Parathyroid adenoma (tissue), 2 donors: ENCODE measurements at regions not wholly inside any gene's neighbourhood (a gene's known extent, or its start where the extent isn't known, plus 50 kb on each side); places are given as distances from the start of the nearest gene placed in this dataset.

ENCODE experiments used
- H2AFZ ChIP-seq: fragments of 300-600 bp; sonication (generic); one replicate; pipeline ENCODE4 v1.7.0; 2017; ENCODE audit warnings: antibody characterized with exemption, mild to moderate bottlenecking
- H3K27ac ChIP-seq: fragments of 300-600 bp; sonication (generic); one replicate; pipeline ENCODE4 v1.7.0; 2017
- H3K27me3 ChIP-seq: fragments of 300-600 bp; sonication (generic); one replicate; pipeline ENCODE4 v1.7.0; 2017; ENCODE audit warnings: low read length; ENCODE audit not compliant: control insufficient read depth, insufficient read depth
- H3K36me3 ChIP-seq: fragments of 300-600 bp; sonication (generic); one replicate; pipeline ENCODE4 v1.7.0; 2017; ENCODE audit warnings: low read length; ENCODE audit not compliant: control insufficient read depth, insufficient read depth
- H3K4me1 ChIP-seq: fragments of 300-600 bp; sonication (generic); one replicate; pipeline ENCODE4 v1.7.0; 2017; ENCODE audit warnings: control low read depth
- H3K4me2 ChIP-seq: fragments of 300-600 bp; sonication (generic); one replicate; pipeline ENCODE4 v1.7.0; 2017; ENCODE audit warnings: low read length
- H3K4me3 ChIP-seq: fragments of 300-600 bp; sonication (generic); one replicate; pipeline ENCODE4 v1.7.0; 2017; ENCODE audit warnings: low read depth, low read length
- H3K79me2 ChIP-seq: fragments of 300-600 bp; sonication (generic); one replicate; pipeline ENCODE4 v1.7.0; 2017; ENCODE audit warnings: control low read depth
- H3K9ac ChIP-seq: fragments of 300-600 bp; sonication (generic); one replicate; pipeline ENCODE4 v1.7.0; 2017; ENCODE audit warnings: mild to moderate bottlenecking
- H3K9me3 ChIP-seq: fragments of 300-600 bp; sonication (generic); one replicate; pipeline ENCODE4 v1.7.0; 2017; ENCODE audit warnings: low read length; ENCODE audit not compliant: control insufficient read depth
- TF ChIP-seq, protein P1 (sequence below): fragments of 300-600 bp; sonication (generic); IDR thresholded peaks from one replicate; pipeline ENCODE4 v1.7.0; 2017; ENCODE audit warnings: antibody characterized with exemption, mild to moderate bottlenecking
- donor health status: primary hyperparathyroidism.

DNA sequence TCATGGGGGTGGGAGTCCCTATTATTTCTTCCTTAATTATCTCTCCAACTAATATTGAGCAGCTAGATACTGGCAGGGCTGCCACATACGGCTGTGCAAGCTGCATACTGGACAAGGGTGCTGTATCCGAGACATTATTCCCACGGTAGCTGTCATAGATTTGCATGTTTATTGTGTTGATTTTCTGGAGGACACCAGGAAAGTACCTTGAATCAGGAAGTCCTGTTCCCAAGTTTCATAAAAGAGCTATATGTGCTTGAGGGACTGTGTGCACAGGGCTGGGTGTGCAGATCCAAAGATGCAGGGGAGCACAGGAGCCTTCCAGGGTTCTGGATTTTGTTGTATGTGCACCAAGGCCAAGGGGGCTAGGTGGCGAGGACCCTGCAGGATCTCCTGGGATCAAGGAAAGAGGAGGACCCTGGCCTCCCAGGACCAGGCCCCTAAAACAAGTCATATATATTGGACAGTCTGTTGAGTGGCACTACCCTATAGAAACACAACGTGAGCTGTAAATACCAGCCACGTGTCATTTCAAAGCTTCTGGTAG is 119.2 kb upstream of the ALDH1A3 start:
- Histone ChIP-seq H3K79me2 (no peaks in the 10 kb centered on the region), H3K4me2 (no peak overlapping the region), H3K4me1 (no peaks in the 10 kb centered on the region), H2AFZ (no peak overlapping the region), H3K9me3 (no peaks in the 10 kb centered on the region), H3K9ac (no peak overlapping the region), H3K27me3 (no peaks in the 10 kb centered on the region), H3K27ac (no peak overlapping the region), H3K36me3 (no peaks in the 10 kb centered on the region), H3K4me3 (no peak overlapping the region)
- TF ChIP-seq, protein P1, sequence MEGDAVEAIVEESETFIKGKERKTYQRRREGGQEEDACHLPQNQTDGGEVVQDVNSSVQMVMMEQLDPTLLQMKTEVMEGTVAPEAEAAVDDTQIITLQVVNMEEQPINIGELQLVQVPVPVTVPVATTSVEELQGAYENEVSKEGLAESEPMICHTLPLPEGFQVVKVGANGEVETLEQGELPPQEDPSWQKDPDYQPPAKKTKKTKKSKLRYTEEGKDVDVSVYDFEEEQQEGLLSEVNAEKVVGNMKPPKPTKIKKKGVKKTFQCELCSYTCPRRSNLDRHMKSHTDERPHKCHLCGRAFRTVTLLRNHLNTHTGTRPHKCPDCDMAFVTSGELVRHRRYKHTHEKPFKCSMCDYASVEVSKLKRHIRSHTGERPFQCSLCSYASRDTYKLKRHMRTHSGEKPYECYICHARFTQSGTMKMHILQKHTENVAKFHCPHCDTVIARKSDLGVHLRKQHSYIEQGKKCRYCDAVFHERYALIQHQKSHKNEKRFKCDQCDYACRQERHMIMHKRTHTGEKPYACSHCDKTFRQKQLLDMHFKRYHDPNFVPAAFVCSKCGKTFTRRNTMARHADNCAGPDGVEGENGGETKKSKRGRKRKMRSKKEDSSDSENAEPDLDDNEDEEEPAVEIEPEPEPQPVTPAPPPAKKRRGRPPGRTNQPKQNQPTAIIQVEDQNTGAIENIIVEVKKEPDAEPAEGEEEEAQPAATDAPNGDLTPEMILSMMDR: no peak

DNA sequence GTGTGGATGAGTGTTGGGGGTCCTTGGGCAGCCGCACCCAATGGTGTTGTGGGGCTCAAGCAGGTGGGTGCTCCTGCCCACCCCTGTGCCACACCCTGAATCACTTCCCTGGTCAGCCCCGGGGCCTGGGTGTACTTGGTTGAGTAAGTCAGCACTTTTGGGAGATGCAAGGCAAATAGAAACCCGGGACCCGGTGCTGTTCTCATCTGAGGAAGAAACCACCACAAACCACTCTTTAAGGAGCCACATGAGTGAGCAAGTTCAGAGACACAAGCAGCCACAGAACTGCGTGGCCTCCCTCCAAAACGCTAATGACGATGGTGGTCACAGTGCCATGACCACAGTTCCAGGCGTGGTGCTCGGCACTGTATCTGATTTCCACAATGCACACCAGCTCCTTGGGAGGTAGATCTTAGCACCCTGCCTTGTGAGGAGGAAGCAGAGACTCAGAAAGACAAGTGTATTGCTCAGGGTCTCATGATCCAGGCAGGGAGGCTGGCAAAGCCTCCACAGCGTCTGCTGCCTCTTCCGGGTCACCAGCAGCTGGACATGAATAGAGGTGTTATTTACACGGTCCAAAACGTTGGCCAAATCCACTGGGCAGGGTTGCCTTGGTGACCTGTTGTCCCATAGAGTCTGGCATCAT is 118.2 kb upstream of the ALDH1A3 start:
- no peaks in the 10 kb centered on the region for H3K9me3 ChIP-seq
- H3K27ac ChIP-seq: no peak overlapping the region
- no peaks in the 10 kb centered on the region for H3K27me3 ChIP-seq
- H3K4me3 ChIP-seq: no peak overlapping the region
- TF ChIP-seq, protein P1: no peak
- H3K4me1 ChIP-seq: no peaks in the 10 kb centered on the region
- no peak overlapping the region for H3K9ac ChIP-seq
- H3K4me2 ChIP-seq: no peak overlapping the region
- no peaks in the 10 kb centered on the region for H3K36me3 ChIP-seq
- H3K79me2 ChIP-seq: no peaks in the 10 kb centered on the region
- H2AFZ ChIP-seq: no peak overlapping the region

DNA sequence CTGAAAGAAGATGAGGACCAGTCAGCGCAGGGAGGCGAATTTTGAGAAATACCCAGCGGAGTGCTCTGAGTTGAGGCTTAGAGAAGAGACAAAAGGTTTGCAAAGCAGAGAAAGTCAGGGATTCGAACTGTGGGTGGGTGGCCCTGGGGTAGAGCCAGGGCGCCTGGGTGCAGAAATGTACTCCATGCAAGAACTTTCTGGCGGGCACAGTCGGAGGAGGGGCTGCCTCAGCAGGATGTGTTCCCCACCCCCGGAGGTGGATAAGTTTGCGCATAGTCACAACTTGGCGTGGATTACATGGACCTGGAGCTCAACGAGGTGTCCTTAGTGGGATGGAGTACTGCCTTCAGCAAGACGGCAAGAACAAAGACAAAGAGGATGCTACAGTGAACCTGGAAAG is 117.3 kb upstream of the ALDH1A3 start:
- Histone ChIP-seq H3K9ac (no peak overlapping the region), H3K4me3 (no peak overlapping the region), H3K27me3 (no peaks in the 10 kb centered on the region), H3K9me3 (no peaks in the 10 kb centered on the region), H2AFZ (no peak overlapping the region), H3K79me2 (no peaks in the 10 kb centered on the region), H3K4me1 (no peaks in the 10 kb centered on the region), H3K36me3 (no peaks in the 10 kb centered on the region), H3K4me2 (no peak overlapping the region), H3K27ac (no peak overlapping the region)
- TF ChIP-seq, protein P1: no peak

DNA sequence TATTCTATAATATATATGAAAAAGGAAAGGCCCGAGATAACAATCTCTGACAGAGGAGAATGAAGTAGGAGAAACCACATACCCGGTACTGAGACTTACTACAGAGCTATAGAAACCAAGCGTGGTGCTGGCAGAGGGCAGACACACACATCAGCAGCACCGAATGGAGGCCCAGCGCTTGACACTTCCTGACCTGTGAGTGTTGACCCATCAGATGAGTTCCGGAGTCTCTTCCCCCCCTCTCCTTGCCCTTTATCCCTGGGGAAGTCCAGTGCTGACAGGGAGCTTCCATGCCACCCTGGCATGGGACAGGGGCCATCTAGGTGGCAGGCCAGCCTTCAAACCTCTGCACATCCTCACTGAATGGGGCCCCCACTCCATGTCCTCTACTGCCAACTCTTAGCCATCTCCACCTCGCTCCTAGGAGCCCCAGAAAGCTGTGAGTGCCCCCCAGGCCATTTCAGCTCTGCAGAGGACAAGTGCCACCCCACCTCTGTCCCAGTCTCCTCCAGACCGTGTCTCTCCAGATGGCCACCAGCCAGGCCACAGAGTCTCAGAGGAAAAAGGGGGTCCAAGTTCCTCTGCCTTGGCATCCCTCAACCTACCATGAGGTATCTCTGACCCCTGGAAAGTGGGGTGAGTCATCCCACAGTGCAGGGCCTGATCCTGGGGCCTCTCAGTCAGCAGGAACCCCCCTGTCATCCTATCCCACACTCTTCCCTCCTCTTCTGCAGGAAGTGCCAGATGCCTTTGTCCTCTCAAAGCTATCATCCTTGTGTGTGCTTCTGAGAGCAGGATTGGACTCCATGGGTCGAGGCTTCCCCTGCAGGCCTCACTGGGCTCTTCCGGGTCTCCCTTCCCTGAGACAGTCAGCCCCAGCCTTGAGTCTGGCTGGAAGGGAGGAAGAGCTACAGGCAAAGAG is 116.5 kb upstream of the ALDH1A3 start:
- Histone ChIP-seq H3K27me3 (no peaks in the 10 kb centered on the region), H3K36me3 (no peaks in the 10 kb centered on the region), H3K9me3 (no peaks in the 10 kb centered on the region), H3K4me3 (no peak overlapping the region), H3K27ac (no peak overlapping the region), H3K4me1 (no peaks in the 10 kb centered on the region), H3K9ac (no peak overlapping the region), H3K4me2 (no peak overlapping the region), H3K79me2 (no peaks in the 10 kb centered on the region), H2AFZ (no peak overlapping the region)
- TF ChIP-seq, protein P1: no peak
